ENCODE measurements at regions not wholly inside any gene's neighbourhood (a gene's known extent, or its start where the extent isn't known, plus 50 kb on each side); places are given as distances from the start of the nearest gene placed in this dataset.

DNA sequence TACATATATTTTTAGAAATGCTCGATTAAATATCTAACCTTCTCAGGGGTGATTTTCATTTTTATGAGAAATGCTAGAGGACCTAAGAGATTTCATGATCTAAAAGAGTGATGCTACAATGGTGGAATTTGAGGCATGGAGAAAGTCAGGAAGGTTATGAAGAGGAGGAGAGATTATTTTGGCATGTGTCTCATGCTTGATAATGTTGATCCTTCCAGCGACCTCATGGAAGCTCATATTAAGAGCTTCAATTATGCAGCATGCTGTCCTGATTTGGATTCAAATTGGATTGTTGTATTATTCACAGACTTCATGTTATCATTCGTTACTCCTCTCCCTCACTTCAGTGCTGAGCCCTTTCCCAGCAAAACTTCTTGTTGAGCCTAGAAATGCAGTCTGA, 112.5 kb downstream of the RAP2B start:
- Histone ChIP-seq H3K4me3 (replicated peaks in 1 of 3; ENCODE audit: low read depth in 2 of 3, low read length in 3 of 3) (no peak overlapping the region), H3K4me1 (ENCODE audit: control insufficient read depth in 1 of 2, insufficient read depth in 2 of 2, low read length in 2 of 2) (no peaks in the 10 kb centered on the region), H3K27me3 (ENCODE audit: control insufficient read depth in 2 of 2, insufficient read depth in 2 of 2, low read length in 2 of 2) (no peaks in the 10 kb centered on the region), H3K9me3 (replicated peaks in 1 of 2; ENCODE audit: control insufficient read depth in 1 of 2, insufficient read depth in 1 of 2, low read length in 2 of 2) (no peaks in the 10 kb centered on the region), H3K36me3 (replicated peaks in 1 of 2; ENCODE audit: control insufficient read depth in 1 of 2, insufficient read depth in 2 of 2, low read length in 2 of 2) (no peaks in the 10 kb centered on the region), H3K79me2 (ENCODE audit: insufficient read depth, low read length) (no peaks in the 10 kb centered on the region), H3K4me2 (replicated peaks; ENCODE audit: extremely low read depth, low read length, poor library complexity, severe bottlenecking) (no peak overlapping the region), H3K27ac (ENCODE audit: low read depth in 1 of 2, low read length in 2 of 2) (no peak overlapping the region), H4K20me1 (ENCODE audit: insufficient read depth, low read length) (no peaks in the 10 kb centered on the region), H3K9ac (ENCODE audit: insufficient read depth, low read length, poor library complexity, severe bottlenecking) (no peak overlapping the region), H2AFZ (ENCODE audit: insufficient read depth, low read depth, low read length, poor library complexity, severe bottlenecking) (no peak overlapping the region)
- H3K9me3 Mint-ChIP-seq = peaks cover 0 to 3% (median 0%) of the 10 kb centered on the region in 7 donors
- no CpG with 5 or more reads among the region's 3 CpGs for WGBS (ENCODE audit: insufficient coverage)
- intact Hi-C loops (cut with micrococcal nuclease) = no loop called here
- no peaks in the 10 kb centered on the region for H3K36me3 Mint-ChIP-seq
- peaks cover 11% of the 10 kb centered on the region for H3K4me1 Mint-ChIP-seq
- H3K27ac Mint-ChIP-seq = no peak overlapping the region
- peaks cover 0 to 1% (median 0%) of the 10 kb centered on the region in 3 donors for H3K27me3 Mint-ChIP-seq (ENCODE audit: low read depth in 3 of 3)
- DNase-seq = no peak
- TF ChIP-seq, protein P1, sequence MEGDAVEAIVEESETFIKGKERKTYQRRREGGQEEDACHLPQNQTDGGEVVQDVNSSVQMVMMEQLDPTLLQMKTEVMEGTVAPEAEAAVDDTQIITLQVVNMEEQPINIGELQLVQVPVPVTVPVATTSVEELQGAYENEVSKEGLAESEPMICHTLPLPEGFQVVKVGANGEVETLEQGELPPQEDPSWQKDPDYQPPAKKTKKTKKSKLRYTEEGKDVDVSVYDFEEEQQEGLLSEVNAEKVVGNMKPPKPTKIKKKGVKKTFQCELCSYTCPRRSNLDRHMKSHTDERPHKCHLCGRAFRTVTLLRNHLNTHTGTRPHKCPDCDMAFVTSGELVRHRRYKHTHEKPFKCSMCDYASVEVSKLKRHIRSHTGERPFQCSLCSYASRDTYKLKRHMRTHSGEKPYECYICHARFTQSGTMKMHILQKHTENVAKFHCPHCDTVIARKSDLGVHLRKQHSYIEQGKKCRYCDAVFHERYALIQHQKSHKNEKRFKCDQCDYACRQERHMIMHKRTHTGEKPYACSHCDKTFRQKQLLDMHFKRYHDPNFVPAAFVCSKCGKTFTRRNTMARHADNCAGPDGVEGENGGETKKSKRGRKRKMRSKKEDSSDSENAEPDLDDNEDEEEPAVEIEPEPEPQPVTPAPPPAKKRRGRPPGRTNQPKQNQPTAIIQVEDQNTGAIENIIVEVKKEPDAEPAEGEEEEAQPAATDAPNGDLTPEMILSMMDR (IDR thresholded peaks at IDR 0.05) = no peak
- no peak overlapping the region for H3K4me3 Mint-ChIP-seq

DNA sequence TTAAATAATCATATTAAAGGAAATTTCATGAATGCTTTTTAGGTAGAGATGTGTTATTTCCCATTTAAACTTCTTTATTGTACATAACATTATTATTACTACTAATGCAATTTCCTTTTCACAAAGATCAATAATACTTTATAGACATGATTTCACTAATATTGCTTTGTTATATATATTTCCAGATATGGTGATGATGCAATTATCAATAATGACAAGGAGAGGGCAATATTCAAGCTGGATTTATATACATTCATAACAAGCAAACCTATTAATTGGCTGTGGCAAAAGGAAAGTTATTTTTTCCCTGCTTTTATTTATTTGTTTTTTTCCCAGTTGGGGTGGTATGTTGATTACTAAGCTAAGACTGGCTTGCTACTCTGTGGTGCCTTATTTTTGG, 113.5 kb downstream of the RAP2B start:
- Histone ChIP-seq H3K27me3 (ENCODE audit: control insufficient read depth in 2 of 2, insufficient read depth in 2 of 2, low read length in 2 of 2) (no peaks in the 10 kb centered on the region), H4K20me1 (ENCODE audit: insufficient read depth, low read length) (no peaks in the 10 kb centered on the region), H3K79me2 (ENCODE audit: insufficient read depth, low read length) (no peaks in the 10 kb centered on the region), H3K4me2 (replicated peaks; ENCODE audit: extremely low read depth, low read length, poor library complexity, severe bottlenecking) (no peak overlapping the region), H3K9ac (ENCODE audit: insufficient read depth, low read length, poor library complexity, severe bottlenecking) (no peak overlapping the region), H3K36me3 (replicated peaks in 1 of 2; ENCODE audit: control insufficient read depth in 1 of 2, insufficient read depth in 2 of 2, low read length in 2 of 2) (no peaks in the 10 kb centered on the region), H3K4me1 (ENCODE audit: control insufficient read depth in 1 of 2, insufficient read depth in 2 of 2, low read length in 2 of 2) (no peaks in the 10 kb centered on the region), H3K27ac (ENCODE audit: low read depth in 1 of 2, low read length in 2 of 2) (no peak overlapping the region), H3K9me3 (replicated peaks in 1 of 2; ENCODE audit: control insufficient read depth in 1 of 2, insufficient read depth in 1 of 2, low read length in 2 of 2) (no peaks in the 10 kb centered on the region), H3K4me3 (replicated peaks in 1 of 3; ENCODE audit: low read depth in 2 of 3, low read length in 3 of 3) (no peak overlapping the region), H2AFZ (ENCODE audit: insufficient read depth, low read depth, low read length, poor library complexity, severe bottlenecking) (no peak overlapping the region)
- H3K27ac Mint-ChIP-seq = no peak overlapping the region
- TF ChIP-seq, protein P1 (IDR thresholded peaks at IDR 0.05) = no peak
- peaks cover 0 to 3% (median 0%) of the 10 kb centered on the region in 7 donors for H3K9me3 Mint-ChIP-seq
- H3K4me3 Mint-ChIP-seq = no peak overlapping the region
- DNase-seq = no peak
- intact Hi-C loops (cut with micrococcal nuclease) = no loop called here
- H3K27me3 Mint-ChIP-seq (ENCODE audit: low read depth in 3 of 3) = peaks cover 0 to 1% (median 0%) of the 10 kb centered on the region in 3 donors
- peaks cover 11% of the 10 kb centered on the region for H3K4me1 Mint-ChIP-seq
- H3K36me3 Mint-ChIP-seq = no peaks in the 10 kb centered on the region

Measured in CD14-positive monocyte (primary cell).